ENCODE measurements at regions not wholly inside any gene's neighbourhood (a gene's known extent, or its start where the extent isn't known, plus 50 kb on each side); places are given as distances from the start of the nearest gene placed in this dataset.

DNA sequence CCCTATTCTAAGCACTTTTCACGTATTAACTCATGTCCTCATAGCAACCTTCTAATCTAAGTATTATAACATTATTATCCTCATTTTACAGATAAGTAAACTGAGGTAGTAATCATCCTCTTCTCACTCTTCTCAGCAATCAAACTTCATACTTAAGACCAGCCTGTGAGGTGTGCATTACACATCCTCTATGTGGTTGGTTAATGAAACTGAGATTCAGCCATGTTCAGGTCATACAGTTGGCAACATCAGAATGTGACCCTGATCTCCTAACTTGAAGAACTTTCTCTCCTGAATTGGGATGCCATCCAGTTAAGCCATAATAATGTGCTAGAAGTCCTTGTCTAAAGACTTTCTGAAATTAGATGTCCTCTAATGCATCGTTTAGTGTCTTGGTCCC, 275.1 kb upstream of the ANKRD55 start:
- ATAC-seq = no peak

DNA sequence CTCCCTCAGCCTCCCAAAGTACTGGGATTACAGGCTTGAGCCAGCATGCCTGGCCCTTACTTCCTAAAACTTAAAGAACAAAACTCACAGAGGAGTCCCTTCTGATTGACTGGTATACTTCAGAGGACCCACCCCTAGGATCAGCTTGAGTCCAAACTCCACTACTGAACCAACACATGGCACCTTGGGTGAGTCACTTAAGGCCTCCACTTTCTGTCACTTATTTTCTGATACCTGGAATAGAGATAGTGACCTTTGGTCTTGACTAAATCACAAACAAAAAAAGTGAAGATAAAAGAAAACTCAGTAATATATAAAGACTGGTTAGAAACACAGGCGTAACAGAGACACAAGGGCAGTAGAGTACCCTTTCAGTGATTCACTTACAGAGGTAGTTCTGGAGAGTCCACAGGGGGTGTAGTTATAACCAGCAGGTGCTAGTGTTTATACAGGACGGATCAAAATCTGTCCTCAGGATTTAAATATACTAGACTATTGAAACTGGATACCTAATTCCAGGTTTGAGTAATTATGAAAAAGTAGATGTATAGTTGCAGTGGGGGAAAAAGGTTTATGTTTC, 274.3 kb upstream of the ANKRD55 start:
- no peak for ATAC-seq

DNA sequence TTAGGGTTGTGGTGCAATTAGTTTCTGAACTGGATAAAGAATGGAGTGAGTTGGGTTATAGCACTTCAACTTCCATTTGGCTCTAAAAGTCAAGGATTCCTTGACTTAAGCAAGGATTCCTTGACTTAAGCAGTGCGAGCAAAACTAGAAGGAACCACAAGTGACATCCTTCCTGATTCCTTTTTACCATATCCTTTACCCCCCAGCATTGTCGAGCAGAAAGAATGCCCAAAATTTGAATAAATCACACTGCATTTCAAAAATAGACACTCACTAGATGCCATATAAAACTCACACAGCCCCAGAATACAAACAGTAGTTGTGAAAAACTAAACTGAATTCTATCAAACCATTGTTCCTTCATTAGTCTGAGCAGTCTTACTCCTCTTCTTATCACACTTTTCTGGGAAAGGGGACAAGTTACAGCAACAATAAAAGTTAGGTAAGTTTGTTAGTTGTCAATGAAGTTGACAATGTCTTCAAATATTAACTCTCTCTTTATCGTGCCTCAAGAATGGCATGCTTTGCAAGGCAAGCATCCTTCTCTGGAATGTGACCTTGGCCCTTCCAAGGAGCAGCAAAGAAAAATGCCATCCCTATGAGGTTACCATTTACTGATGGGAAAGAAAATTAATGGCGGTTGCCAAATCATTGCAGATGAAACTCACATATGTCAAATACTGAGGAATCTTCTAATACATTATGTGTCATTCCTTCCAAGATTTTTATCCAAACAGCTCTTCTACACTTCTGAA, 273.3 kb upstream of the ANKRD55 start:
- no peak for ATAC-seq

DNA sequence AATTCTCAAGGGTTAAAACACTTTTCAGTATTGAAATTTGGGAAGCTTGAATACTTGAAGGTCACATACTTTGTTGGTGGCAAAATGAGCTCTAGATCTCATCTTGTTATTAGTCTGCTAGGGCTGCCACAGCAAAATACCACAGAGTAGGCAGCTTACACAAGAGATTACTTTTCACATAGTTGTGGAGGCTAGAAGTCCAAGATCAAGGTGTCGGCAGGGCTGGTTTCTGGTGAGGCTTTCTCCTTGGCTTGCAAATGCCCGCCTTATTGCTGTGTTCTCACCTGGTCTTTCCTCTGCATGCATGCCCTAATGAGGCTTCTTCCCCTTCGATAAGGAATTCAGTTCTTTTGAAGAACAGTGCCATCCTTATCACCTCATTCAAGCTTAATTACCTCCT, 270.8 kb upstream of the ANKRD55 start:
- ATAC-seq = no peak

DNA sequence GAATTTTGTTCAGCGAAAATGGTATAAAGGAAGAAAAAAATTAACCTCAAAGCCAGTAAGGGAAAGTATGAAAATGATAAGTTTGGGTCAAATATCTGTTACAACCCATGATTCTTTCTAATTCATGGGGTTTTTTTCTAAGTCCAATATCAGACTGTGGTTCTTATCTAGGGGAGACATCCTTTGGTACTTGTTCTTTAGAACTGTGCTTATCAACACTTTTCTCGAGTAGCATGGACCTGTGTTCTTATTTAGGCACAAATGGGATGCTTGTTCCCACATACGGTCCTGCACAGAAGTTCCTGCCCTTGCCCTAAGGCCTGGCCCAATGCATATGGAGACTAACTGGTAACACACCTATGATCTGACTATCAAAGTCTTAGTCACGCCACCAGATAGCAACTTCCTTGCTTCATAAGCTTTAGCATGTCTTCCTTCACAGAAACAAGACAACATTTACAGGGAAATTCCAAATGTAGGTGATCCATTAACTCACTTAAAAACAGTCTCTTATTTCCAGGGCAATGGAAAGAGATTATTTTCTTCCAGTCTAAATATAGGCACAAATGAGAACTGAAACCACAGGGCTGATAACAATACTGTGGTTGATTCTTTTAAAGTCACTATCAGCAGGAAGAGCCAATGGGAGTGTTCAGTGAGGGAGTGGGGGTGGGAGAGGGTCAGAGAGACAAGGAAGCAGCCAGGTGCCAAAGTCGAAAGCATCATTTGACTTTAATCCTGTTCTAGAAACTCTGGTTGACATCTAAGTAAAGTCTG, 268.8 kb upstream of the ANKRD55 start:
- ATAC-seq = no peak

DNA sequence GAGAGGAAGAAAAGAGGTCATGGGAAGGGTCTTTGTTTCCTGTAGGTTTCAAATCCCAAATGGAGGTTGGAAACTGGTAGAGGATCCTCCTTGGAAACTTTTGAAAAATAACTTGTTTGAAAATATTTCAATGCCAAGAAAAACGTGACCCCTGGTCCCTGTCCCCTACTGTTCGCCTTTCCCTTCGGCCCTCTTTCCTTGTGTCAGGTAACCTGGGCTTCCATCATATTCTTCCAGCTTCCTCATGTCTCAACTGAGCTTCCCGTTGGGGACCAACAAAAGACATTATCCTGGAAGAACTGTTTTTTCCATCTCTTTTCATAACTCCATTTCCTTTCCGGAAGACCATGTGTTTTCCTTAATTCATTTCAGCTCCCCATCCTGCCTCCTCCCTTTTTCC, 266.8 kb upstream of the ANKRD55 start:
- ATAC-seq = no peak

DNA sequence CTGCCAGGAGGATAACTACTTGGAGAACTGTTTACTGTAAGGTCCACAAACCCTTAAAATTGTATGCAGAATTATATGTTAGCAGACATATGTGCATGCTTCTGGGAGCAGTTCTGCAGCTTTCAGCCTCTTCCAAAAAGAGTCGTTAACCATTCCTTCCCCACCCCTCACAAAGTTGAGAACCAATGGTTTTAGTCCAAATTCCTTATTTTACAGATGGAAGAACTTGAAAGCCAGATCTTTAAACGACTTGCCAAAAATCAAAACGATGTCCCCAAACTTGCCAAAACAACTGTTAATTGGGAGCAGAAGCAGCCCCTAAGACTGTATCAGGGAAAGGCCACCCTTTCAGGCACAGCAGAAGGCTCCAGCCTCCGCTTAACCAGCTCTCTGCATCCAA, 266.4 kb upstream of the ANKRD55 start:
- no peak for ATAC-seq

DNA sequence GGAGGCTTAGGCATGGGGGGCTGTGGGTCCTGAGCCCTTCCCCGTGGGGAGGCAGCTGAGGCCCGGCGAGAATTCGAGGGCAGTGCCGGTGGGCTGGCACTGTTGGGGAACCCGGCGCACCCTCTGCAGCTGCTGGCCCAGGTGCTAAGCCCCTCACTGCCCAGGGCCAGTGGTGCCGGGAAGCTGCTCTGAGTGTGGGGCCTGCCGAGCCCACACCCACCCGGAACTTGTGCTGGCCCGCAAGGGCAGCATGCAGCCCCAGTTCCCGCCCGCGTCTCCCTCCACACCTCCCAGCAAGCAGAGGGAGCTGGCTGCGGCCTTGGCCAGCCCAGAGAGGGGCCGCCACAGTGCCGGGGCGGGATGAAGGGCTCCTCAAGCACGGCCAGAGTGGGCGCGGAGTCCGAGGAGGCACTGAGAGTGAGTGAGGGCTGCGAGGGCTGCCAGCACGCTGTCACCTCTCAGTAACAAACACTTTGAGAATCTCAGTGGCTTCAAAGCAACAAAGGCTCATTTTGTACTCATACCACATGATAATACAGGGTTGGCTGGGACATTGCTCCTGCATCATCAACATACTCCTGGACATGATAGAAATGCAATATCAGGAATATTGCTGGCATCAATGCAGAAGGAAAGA, 265.7 kb upstream of the ANKRD55 start:
- no peak for ATAC-seq

DNA sequence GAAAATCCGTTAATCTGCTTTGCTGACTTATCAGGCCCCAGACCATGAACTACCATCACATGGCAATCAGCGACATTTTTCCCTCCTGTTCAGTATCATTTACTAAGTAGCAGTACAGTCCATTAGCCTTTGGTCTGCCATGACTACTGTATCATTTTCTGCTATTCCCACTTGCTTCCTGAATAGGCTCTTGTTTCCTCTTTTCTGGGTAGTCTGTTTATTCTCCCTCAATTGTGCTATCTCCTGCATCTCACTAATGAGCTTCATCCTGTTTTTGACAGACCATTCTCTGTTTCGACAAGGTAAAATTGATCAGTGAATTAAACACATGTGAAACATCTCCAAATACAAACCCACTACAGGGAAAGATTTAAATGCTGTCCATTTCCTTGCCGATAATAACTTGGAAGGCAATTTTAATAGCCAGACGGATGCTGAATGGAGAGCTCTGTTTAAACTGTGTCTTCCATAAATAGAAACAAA, 263.5 kb upstream of the ANKRD55 start:
- no peak for ATAC-seq

DNA sequence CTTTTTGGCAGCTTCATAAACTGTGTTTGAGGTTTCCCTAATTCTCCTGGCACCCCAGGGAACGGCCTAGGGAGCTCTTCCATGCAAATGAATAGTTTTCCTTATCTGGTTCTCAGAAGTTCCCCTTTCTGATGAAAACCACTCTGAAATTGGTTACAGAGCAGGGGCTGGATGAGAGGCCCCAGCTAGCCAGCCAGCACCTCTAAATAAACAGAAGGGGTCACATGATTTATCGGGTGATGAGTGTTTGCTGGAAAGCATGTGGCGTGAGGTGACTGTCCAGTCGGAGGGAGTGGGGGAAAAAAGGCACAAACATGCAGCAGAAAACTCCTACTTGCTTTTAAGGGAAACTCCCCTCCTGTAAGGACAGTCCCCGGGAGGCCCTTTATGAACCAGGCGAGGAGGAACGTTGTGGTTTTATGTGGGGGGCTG, 261.2 kb upstream of the ANKRD55 start:
- ATAC-seq = no peak

DNA sequence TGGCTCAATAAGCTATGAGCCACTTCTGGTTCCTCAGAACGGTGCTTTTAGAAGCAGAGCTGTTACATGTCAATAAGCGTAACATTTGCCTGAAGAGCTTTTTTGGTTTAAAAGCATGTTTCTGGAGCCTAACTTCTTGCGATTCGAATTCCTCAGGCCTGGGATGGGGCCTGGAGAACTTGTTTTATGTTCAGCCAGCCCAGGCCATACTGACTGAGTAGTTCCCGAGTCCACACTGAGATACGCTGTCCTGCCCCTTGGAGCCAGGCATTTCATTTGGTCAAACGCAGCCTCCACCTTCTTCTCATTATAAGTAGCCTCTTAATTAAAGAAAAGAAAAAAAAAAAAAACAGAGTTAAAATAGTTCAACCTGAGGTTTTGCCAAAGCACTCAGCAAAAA, 260.6 kb upstream of the ANKRD55 start:
- no peak for ATAC-seq

DNA sequence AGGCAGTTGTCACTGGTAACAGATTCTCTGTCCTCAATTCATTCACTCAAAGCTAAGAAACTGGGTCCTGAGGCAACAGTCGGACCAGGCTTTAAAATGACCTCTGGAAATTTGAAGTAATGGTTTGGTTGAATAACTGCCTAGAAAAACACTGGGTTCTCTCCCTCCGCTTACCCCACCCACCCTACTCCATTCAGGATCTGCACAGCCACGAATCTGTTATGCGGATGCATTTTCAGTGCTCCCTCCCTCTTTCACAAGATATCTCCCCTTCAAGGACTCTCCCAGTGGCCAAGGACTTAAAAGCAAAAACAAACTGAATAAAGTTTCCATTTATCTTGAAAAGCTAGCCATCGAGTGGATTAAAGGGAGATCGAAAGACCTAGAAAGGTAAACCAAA, 260.2 kb upstream of the ANKRD55 start:
- no peak for ATAC-seq

DNA sequence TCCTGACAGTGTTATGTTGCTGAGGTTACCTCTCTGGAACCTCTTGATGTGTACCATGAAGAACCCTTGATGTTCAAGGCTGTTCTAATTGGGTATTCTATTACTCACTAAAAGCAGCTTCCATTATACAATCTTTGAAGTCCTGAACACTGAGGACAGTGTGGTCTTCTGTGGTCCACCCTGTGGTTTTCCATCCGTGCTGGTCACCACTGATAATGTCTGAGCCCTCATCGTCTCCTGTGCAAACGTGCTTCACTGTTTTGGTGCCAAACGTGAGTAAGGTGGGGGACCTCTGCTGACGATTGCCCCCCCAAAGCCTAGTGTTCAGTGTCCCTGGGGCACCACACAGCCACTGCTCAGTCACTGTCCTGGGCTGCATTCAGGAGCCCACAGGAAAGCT, 259.7 kb upstream of the ANKRD55 start:
- no peak for ATAC-seq

DNA sequence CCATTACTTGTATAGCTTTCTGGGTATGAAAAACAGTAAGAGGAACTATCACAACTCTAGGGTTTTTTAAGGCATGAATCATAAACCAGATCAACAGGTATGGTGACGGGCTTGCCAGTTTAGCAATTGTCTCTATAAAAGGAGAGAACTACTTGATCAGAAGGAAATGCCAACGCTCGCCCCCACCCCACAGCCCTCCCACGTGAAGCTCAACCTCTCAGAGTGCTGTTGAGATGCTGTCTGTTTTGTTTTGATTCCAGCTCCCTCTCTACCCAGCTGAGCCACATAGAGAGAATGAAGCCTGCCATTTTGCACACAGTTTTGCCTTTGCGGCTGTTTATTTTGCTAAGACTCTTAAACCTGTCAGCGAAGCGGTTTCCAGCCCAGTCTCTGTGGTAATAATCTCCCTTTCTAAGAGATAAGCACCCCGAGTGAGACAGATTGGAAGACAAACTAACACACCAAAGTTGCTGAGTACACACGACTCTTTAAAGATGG, 257.9 kb upstream of the ANKRD55 start:
- peak; percentile 98 for ATAC-seq

DNA sequence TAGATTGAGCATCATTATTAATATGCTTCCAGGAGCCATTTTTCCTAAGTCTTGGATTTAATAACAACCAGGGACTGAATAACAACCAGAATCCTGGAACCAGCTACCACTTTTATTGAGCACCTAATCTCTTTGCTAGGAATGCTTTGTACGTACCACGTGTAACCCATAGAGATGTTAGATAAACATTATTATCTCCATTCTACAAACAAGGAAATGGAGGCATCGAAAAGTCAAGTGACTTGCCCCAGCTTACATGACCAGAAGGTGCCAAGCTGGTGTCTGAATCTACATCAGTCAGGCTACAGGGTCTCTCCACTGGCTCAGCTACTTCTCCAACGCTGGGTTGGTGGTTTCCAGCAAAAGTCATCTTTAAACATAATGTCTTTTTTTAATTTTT, 256.1 kb upstream of the ANKRD55 start:
- no peak for ATAC-seq

DNA sequence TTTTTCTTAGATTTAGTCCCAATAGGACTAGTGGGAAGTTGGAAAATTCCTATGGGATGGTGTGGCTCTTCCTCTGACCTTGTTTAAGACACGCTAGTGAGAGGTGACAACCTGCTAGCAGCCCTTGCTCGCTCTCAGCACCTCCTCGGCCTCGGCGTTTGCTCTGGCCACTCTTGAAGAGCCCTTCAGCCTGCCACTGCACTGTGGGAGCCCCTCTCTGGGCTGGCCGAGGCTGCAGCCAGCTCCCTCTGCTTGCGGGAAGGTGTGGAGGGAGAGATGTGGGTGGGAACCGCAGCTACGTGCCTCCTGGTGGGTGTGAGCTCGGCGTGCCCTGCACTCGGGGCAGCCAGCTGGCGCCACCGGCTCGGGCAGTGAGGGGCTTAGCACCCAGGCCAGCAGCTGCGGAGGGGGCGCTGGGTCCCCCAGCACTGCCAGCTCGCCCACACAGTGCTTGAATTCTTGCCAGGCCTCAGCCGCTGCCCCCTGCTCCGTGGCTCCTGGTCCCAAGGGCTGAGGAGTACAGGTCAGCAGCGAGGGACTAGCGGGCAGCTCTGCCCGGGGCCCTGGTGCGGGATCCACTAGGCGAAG, 254.5 kb upstream of the ANKRD55 start:
- no peak for ATAC-seq

DNA sequence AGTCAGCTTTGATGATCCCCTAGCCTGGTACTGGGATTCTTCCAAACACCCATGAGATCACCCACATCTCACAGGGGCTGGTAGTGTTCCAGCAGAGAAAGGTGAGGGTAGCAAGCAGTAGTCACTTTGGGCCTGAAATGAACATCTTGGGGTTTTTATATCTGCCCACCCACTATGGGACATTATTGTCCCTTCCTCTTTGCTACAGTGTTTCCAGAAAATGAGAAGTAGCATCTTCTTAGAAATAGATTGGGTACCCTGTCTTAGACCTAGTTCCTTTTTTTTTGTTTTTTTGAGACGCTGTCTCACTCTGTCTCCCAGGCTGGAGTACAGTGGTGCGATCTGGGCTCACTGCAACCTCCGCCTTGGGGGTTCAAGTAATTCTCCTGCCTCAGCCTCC, 249.2 kb upstream of the ANKRD55 start:
- peak; percentile 4 for ATAC-seq

DNA sequence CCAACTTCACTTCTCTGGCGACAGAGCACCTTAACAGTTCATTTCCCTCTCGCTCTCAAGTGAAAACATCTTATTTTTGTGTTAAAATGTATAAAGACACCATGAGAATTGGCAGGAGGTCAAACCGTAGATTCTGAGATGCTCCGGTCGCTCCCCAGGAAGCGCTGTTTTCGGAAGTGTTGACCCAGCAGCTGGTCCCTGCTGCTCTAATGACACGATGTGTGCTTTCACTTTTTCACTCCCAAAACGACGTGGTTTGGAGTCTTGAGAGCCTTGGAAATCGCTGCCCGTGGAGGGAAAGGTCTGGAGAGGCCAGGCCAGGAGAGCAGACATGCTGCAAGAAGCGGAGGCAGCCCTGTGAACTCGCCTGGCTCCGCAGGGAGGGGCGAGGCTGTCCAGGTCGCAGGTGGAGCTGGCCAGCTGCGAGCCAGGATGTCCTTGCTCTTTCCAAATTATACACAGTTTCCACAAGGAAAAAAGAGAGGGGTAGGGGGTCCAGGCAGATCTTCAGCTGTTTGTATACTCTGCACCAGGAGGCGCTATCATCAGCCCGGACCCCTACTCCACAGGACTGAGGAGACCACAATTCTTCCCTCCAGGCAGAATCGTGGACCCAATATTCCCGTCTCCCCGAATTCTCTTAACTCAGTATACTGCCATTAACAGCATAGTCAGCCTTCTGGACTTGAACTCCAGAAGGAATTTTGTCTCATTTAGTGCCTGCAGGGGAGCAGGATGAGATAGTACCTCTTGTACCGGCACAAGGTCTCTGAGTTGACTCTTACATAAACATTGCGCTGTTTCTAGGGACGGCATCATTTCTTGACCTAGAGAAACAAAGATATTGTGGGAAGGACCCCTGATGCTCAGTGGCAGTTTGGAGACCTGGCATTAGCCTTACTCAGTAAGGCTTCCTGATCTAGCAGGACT, 248.6 kb upstream of the ANKRD55 start:
- peak; percentile 43 for ATAC-seq

DNA sequence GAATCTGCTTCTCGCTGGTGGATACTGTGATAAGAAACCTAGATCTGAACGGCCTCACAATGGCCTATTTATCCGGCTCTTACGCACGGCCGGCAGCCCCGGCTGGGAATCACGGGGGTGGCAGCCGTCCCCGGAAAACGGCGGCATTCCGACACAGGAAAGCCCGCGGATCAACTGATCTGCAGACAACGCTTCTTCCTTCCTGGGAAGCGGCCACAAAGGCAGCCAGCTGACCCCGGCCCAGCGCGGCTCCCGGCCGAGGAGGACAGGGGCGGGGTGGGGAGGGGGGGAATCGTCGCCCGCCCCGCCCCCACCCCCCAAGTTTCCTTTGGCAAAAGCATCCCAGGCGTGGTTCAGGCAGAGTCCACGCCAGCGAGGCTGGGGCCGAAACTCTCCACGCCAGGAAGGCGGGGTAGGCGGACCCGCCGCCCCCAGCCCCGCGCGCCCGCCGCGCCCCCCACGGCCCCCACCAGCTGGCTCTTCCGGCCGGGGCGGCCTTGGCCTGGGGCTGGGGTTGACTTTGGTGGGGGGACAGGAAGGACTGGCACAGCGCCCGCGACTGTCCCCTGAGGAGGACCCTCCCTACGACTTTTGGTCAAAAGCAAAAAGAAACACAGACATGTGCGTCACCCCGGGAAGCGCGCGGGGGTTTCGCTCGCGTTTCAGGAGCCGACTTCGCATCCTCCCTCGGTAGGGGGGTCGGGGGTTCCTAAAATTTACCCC, 247.7 kb upstream of the ANKRD55 start:
- ATAC-seq = peak; percentile 63

DNA sequence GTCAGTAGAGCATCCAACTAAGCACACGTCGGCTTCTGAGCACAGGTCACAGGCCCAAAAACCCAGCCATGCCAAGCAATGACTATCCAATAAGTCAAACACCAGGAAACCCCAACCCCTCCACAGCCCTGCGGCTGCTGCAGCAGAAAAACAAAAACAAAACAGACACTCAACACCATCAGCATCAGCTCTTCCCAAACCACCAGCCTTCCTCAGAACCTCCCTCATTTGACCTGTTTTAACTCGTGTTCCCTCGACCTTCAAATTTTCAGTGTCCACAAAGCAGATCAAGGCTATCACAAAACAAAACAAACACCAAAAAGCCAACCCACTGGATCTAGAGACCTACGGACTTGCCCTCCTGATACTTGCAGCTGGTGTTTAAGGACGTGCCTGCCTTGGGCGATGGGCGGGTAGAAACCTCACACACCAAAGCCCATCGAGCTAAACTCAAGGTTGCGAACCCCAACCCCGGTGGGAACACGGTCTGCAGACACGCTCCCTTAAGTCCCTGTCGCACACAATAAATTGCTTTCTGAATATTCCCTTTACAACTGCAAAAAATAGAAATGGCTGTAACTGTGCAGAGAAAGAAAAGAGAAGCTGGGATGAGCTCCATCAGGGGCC, 247.1 kb upstream of the ANKRD55 start:
- peak; percentile 21 for ATAC-seq

All from esophagus mucosa (tissue), 1 donor.